NCI-H526 treated with DMSO at 0.1 percent for 48 hours (cell line): ENCODE measurements at regions not wholly inside any gene's neighbourhood (a gene's known extent, or its start where the extent isn't known, plus 50 kb on each side); places are given as distances from the start of the nearest gene placed in this dataset.

Source experiments
- DNase-seq: peaks from one replicate; lab custom pipeline; 2025; lab: John Stamatoyannopoulos, UW

DNA sequence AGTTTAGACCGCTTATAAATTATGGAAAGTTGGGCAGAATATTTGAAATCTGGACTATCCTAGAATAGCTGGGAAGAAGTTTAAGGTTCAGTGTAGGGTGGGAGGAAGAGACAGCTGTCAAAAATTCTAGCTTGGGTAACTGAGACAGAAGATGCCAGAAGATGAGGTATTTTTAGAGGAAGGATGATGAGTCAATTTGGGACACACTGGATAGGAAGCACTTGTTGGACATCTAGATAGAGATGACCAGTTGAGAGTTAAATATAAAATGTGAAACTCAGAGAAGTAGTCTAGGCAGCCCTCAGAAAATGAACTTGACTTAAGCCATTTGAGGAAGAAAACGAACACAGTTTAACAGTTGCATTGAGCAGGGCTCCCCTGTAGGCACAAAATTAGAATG lies 137.9 kb upstream of the MAP9 start:
- no peak for DNase-seq

DNA sequence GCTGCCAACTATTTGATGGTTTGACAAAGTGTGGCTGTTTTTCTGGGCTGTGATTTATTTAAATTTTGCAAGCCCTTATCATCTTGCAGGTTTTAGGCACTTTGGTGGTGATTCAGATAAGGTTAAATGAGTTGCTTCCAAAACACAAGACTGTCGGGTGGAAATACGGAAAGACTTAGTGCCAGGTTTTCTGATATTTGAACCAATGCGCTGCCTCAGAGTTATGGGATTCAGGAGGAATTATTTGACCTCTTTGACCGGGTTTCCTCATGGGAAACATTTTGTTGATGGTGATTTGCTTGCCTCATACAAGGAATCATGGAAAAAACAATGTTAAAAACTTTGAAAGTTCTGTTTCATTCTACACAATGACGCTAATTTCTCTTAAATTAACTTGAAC lies 136.1 kb upstream of the MAP9 start:
- DNase-seq: no peak

DNA sequence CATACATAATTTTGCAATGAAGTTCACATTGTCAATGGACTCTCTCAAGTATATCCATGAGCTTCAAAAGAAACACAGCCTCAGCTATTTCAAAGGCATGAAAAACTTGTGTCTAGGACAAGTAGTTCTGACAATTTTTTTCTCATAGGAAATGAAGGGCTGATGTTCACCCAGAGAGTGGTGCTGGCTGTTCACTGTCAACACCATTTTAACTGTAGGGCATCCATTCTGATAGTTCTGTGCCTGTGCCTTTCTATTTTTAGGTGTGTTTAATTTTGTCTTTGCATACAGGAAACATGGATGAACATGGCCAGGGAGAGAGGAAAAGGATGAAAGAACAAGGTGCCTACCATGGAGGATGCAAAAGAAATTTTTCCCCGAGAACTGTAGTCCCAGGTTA lies 135.3 kb upstream of the MAP9 start:
- DNase-seq: no peak

DNA sequence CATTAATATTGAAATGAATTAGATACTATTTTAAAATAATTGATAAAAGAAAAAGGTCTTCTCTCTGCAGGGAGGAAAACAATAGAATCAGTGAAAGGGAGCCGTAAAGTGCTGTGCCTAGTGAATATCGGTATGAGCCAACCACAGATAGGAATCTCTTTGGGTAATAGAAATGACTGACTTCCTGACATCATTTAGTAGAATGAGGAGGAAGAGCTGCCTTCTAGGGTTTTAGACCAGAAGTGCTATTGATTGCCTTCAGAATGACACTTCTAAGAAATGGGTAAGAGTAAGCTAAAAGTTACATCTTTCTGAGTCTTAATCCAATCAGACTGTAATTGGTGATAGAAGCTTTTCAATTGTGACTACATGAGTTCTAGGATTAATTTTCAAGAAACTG lies 134.0 kb upstream of the MAP9 start:
- DNase-seq: no peak

DNA sequence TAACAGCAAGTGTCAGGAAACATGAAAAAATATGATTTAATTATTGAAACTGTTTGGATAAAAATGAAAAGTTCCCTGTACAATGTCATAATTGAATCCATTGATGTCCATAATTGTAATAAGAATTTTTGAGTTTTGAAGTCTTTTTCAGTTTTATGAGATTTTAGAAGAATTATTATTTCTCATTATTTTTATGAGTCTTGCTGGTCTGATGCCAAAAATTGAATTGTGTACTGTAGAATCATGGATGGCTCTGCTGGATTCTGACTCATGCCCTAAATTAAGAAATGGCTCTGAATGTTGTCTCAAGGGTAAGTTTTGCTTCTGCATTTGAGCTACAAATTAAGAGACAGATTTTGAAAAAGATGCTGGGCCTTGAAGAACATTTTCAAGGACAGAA lies 132.8 kb upstream of the MAP9 start:
- DNase-seq: no peak

DNA sequence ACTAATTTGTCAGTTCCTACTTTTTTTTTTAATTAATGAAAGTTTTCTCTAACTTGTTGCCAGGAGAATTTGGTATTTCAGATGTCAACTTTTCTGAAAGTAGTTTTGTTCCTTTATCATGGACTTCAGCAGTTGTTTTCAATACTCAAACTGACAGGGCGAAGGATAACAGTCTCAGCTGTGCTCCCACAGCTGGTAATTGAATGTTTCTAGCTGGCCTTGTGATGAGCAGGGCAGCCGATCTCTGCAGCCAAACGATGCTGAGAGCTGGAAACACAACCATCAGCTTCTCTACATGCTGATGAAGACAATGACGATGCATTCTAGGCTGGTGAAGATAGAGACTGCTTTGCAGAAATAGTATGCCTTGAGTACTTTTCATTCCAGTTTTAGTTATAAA lies 130.0 kb upstream of the MAP9 start:
- no peak for DNase-seq

DNA sequence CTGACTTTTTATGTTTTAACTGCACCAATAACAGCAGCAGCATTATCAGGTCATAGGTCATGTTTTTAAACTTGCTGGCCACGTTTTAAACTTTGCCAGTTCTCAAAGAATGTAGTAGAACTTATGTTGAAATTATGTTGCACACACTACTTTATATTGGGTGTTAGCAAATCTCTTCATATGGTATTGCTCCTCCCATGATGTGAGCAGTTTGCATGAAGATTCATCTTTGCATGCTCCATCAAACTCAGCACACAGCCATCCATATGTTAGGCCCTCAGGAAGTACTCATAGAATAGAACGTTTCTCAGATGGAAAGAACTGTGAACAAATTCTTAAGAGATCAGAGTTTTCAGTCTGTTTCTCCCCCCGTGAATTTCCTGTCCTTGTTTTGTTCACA lies 128.6 kb upstream of the MAP9 start:
- DNase-seq: no peak

DNA sequence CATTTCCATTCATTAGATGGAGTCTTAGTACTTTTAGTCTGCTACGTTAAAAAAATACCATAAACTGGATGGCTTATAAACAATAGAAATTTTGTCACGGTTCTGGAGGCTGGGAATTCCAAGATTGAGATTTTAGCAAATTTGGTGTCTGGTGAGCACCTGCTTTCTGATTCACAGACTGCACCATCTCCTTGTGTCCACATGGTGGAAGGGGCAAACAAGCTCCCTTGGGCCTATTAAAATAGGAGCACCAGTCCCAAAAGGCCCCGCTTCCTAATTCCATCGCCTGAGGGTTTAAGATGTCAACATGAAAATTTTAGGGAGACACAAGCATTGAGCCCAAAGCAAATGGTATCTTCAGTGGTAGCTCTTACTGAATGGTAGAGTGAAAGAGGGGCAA lies 120.5 kb upstream of the MAP9 start:
- no peak for DNase-seq

DNA sequence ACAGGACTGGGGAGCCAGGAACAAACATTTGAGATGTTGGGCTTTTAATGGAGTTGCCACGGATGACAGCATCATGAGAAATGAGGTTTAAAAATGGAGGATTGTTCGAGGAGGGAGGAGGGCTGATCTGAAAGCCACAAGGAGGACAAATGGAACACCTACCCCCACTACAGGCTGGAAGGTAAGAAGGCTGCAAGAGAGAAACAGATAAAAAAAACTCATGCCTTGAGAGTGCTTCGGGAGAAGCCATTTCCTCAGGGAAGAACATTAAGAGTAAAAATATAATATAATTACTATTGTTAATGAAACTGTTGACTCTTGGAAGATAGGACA lies 119.5 kb upstream of the MAP9 start:
- no peak for DNase-seq

DNA sequence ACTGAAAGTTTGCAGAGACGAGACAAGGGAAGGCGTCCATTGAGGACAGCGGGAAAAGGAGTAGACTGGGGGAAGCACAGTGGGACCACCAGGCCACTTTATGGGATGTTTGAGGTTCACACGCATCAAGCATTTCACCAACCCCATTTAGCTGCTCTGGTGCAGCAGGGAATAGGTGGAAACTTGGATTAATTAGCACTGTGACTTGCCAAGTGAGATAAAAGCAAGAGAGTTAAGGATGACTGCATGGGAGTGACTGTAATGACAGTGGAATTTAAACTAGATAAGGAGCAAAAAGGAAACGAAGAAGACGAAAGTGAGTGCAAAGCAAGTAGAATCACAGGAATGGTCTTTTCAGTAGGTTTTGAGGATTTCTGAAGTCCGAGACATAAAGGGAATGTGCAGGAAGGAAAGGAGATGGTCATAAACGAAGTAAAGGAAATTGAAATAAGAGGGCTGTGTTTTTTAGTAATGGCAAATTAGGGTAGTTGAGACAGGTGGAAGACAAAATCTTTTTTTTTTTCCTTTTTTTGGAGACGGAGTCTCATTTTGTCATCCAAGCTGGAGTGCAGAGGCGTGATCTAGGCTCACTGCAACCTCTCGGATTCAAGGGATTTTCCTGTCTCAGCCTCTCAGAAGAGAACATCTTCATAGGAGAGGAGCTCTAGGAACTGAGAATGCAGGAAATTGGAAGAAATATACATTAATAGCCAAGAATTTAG lies 119.0 kb upstream of the MAP9 start:
- DNase-seq: no peak

DNA sequence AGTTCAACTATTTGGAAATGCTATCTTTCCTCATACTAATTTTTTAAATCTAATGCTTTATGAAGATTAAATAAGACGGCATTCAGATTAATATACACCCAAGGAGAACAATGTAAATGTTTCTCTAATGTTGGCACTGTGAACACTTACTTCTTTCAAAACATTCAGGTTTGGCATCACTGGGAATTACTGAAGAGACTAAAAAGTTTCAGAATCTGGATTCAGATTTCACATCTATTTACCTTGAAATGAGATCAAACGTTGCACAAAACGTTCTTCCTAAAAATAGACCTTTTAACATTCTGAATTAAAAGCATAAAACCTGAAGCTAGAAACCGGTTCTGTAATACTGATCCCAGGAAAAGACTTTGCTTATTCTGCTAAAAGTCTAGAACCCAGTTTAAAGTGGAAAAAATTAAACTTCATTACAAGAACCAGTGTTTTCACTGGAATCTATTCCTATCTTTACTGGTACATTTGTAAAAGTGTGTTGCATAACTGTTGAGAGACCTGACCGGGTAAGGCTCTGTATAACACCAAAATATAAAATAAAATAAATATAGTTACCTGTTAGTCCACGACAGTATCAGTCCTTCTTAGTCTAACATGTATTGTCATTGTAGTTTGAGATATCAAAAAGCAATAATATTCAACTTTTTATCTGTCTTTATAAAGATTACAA lies 117.4 kb upstream of the MAP9 start:
- no peak for DNase-seq

DNA sequence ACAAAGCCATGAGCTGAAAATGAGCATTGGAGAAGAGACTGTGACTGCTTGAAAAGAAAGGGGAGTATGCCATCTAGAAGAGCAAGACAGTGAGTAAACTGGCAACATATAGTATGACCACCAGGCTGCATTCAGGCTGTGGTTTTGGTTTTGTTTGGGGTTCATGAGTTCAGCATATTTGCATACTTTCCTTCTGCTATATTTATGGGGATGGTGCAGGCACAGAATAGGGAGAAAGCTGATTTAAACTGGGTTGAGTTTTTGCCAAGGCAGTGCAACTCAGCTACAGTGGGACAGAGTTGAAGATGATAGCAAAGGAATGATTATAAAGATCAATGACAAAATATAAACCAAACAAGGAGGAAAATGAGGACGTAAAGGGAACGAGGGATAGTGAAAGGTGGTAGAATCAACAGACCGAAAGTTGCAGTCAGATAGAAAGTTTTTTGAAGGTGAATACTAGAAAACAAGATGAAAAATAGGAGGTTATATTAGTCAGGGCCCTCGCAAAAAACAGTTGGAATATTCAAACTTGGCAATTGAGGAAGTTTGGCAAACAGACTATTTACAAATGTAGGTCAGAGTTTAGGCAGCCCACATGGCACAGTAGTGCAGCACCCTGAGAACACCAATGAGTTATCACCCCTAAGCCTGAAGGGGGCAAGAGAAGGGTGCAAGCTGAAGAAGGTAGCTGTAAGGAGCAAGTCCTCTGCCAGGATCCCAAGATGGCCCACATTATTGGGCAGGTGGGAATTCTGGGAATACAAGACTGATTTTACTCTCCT lies 114.8 kb upstream of the MAP9 start:
- no peak for DNase-seq

DNA sequence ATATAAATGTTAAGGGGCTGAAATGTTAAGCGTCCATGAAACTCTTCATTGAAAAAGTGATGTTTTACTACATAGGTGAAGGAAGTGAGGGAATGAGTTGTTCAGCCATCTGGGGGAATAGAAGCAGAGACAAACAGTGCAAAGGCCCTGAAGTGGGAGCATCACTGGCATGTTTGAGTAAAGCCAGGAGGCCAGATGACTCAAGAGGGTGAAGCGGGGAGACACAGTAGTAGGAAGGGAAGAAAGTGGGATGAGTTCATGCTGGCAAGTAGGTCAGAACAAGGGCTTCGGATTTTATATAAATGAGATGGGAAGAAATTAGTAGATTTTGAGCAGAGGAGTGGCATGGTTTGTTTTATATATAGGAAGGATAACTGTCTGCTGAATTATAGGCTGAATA lies 112.5 kb upstream of the MAP9 start:
- no peak for DNase-seq

DNA sequence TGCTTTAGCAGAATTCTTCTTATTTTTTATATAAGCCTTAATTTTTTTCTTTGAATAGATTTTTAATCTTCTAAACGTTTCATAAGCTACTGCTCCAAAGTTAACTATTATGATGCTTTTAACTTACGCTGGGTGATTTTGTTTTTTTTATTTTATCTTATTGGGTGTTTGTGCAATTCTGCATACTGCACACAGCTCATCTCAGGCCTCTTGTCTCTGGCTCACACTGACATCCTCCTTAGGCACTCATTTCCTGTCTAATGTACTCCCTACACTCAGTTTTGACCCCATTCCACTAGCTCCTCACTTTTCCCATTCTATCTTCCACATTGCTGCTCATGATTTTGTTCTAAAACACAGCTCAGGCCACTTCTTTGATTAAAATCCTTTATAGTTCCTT lies 111.9 kb upstream of the MAP9 start:
- DNase-seq: no peak

DNA sequence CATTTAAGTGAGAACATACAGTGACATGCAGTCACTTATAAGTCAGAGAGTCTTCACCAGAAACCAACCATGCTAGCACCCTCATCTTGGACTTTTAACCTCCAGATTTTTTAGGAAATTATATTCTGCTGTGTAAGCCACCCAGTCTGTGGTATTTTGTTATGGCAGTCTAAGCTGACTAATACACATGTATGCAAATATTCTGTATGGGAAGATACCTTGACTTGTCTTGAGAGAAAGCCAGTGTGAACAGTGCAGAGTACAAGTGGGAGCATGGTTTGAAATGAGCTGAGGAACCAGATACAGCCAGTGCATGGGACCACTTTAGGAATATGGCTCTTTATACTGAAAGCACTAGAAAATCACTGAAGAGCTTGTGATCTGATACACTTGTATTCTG lies 110.4 kb upstream of the MAP9 start:
- no peak for DNase-seq

DNA sequence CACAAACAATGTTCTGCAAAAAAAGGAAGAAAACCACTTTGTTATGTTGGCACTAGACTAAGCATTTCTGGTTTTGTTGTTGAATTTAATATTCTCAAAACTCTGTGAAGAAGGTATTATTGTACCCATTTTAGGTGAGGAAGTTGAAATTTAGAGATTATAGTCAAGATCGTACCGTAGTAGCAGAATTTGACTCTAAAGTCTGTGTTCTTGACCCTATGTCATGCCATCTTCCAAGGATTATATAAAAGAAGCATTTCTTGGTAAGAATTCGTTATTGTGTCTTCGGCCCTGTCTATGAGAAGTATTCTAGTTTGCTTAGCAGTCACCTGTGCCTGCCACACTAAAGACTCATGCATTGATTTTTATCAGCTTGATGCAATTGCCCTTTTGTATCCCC lies 104.4 kb upstream of the MAP9 start:
- no peak for DNase-seq

DNA sequence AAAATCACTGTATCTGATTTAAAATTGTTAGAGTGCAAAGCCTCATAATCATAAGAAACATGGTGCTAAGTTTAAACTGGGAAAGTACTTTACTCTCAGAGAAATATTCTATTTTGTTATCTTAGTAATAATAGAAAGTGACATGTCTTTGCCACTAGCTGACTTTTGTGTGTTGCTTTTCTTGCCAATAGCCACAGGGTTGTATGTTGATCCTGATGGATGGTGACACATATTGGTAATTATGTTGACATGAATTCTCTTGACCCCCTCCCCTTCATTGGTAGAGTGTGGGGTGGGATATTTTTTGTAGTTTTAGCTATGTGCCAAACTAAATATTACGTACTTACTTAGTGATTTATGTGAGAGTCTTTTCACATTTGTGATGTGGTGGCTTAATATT lies 103.1 kb upstream of the MAP9 start:
- DNase-seq: no peak

DNA sequence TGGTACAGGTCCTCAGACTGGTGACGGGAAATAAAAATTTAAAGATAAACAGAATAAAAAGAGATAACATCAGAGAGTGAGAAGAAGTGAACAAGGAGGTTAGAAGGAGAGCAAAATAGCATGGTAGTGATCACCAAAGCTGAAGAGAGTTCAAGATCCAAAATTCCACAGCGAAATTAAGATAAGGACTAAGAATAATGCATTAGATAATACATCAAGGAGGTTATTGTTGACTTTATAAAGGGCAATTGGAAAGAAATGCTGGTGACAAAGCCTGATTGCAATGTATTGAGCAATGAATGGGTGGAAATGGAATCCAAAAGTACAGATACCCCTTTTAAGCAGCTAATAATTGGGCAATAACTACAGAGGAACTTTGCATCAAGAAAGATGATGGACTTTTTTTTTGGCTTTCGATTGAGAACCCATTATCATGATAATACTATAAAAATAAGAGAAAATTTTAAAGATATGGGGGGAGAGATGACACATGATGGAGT lies 101.6 kb upstream of the MAP9 start:
- DNase-seq: no peak

DNA sequence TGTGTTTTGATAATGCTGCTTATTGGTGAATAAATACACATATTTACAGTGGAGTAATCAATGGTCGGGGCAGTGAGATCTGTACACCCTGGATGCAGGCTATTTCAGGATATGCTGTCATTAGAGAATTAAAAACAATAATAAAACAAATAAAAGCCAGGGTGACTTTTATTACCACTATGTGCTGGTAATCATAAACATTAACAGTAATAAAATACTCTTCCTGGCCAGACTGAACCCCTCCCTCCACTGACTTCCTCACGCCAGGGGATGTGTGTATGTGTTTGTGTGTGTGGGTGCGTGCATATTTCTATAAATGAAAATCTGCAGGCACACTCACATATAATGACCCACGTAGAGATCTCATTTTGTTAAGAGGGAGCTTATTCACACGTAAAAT lies 98.0 kb upstream of the MAP9 start:
- no peak for DNase-seq

DNA sequence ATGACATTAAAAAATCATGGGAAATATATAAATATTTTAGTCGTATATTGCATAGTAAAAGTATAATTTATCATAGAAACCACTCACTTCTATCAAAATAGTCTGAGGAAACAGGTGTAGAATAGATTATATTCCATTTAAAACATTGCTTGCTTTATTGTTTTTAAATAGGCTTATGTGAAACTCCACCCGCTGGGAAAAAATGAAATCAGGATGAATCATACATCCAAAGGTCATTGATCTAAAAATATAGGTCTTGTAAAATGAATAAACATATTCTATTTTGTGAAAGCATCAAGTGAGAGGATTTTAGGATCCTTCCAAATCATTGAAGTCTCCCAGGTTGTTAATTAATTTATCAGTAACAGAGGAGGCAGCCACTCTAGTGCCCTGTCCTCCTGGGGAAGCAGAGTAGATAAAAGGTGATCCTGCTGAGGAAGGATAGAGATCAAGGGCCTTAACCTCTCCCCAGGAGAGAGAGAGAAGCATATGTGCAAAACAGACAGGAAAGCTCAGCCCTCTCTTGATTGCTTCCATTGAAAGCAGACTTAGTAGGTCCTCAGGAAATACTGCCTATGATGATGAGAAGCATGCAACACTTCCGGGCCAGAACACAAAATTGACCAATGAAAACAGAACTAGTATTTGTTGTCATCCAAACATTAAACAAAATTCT lies 96.8 kb upstream of the MAP9 start:
- no peak for DNase-seq

DNA sequence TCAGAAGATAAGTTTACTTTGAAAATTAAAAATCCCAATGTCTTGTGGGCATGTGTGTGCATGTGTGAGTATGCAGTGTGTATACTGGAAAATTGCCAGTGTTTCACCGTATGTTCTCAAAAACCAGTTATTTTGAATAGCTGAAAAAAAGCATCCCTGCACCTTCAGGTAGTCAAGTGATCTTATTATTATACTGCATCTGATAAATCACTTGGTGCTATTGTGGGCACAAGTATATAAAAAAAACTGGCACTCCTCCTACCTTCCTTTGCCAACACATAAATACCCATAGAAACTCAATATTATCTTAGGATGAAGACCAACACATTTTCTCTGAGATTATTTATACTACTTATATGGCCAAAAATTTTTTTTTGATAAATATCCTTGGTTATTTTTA lies 91.5 kb upstream of the MAP9 start:
- no peak for DNase-seq

DNA sequence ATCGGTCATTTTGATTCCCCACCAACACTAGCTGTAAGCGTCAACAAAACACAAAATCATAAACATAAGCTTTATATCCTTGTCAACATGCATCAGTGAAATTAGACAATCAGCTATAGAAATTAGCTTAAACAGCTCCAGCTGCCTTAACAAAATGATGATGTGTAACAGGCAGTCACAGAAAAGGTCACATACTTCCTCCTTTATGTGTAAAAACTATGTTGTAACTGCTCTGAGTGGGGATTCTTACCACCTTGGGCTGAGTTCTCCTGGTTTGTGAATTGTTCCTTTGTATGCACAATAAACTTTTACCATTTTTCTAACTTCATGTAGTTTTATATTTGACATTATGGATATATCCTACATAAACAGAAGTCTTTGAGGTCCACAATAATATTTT lies 73.9 kb upstream of the MAP9 start:
- DNase-seq: no peak

DNA sequence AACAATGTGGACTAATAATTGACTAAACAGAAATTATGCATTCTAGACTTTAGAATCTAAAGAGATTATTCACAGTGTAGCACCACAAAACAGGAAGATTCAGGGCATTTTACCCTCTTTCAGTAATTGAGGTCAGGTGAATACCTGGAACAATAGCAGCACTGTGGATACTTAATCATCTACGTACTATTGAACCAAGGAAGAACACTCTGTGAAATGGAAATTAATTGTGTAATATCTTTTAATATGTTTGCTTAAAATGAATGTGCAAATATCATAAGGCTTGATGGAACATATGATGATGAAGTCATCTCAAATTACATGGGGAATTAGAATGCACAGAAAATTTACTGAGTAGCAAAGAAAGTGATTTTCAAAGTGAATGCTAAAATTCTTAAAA lies 68.5 kb upstream of the MAP9 start:
- DNase-seq: no peak
